OCI-LY1 (cell line): ENCODE measurements at regions not wholly inside any gene's neighbourhood (a gene's known extent, or its start where the extent isn't known, plus 50 kb on each side); places are given as distances from the start of the nearest gene placed in this dataset.

ENCODE experiments used
- H2AFZ ChIP-seq: fragments of 200-600 bp; sonication (generic), shearing (Covaris generic); 2 replicates; pipeline ENCODE4 v1.6.0; 2014; ENCODE audit warnings: antibody characterized with exemption, mild to moderate bottlenecking, low read length
- H3F3A ChIP-seq: fragments of 200-600 bp; sonication (generic), shearing (Covaris generic); 2 replicates; pipeline ENCODE4 v1.6.0; 2014; ENCODE audit warnings: mild to moderate bottlenecking, antibody characterized with exemption, low read length, moderate library complexity; ENCODE audit not compliant: insufficient read depth
- H3K27ac ChIP-seq: fragments of 200-600 bp; sonication (generic); 2 replicates; pipeline ENCODE4 v1.5.1; 2014; ENCODE audit warnings: low read length, mixed run types, mild to moderate bottlenecking, low read depth; ENCODE audit not compliant: poor library complexity, severe bottlenecking
- H3K27me3 ChIP-seq: fragments of 200-600 bp; sonication (generic); 2 replicates; pipeline ENCODE4 v1.6.0; 2014; ENCODE audit warnings: antibody characterized with exemption, mild to moderate bottlenecking, low read length, moderate library complexity; ENCODE audit not compliant: insufficient read depth
- H3K36me3 ChIP-seq: fragments of 200-600 bp; sonication (generic); 2 replicates; pipeline ENCODE4 v1.6.1; 2014; ENCODE audit warnings: mild to moderate bottlenecking, antibody characterized with exemption, low read length, moderate library complexity, mixed read lengths; ENCODE audit not compliant: insufficient read depth
- H3K4me1 ChIP-seq: fragments of 200-600 bp; sonication (generic); 2 replicates; pipeline ENCODE4 v1.5.1; 2014; ENCODE audit warnings: mild to moderate bottlenecking, low read length, moderate library complexity; ENCODE audit not compliant: insufficient read depth, severe bottlenecking
- H3K4me2 ChIP-seq: fragments of 200-600 bp; sonication (generic), shearing (Covaris generic); 2 replicates; pipeline ENCODE4 v1.6.1; 2014; ENCODE audit warnings: low read length
- H3K4me3 ChIP-seq: fragments of 200-600 bp; sonication (generic); 2 replicates; pipeline ENCODE4 v1.5.1; 2014; ENCODE audit warnings: low read length, low read depth, mild to moderate bottlenecking, mixed read lengths; ENCODE audit not compliant: poor library complexity, severe bottlenecking
- H3K79me2 ChIP-seq: fragments of 200-600 bp; shearing (Covaris generic); 2 replicates; pipeline ENCODE4 v1.6.1; 2016; ENCODE audit warnings: mixed run types, low read length, mixed read lengths; ENCODE audit not compliant: insufficient read depth
- H3K9ac ChIP-seq: fragments of 200-600 bp; sonication (generic), shearing (Covaris generic); 2 replicates; pipeline ENCODE4 v1.6.1; 2014; ENCODE audit warnings: mild to moderate bottlenecking, low read length, mixed read lengths
- H3K9me2 ChIP-seq: fragments of 200-600 bp; sonication (generic), shearing (Covaris generic); 2 replicates; pipeline ENCODE4 v1.6.1; 2014; ENCODE audit warnings: low read depth, mild to moderate bottlenecking, low read length, mixed read lengths
- H3K9me3 ChIP-seq: fragments of 200-600 bp; shearing (Covaris generic); 2 replicates; pipeline ENCODE4 v1.6.1; 2014; ENCODE audit warnings: low read length, mixed read lengths
- H4K20me1 ChIP-seq: fragments of 200-600 bp; sonication (generic), shearing (Covaris generic); 2 replicates; pipeline ENCODE4 v1.6.0; 2016; ENCODE audit warnings: mild to moderate bottlenecking, low read length; ENCODE audit not compliant: insufficient read depth
- CTCF ChIP-seq: fragments of 200-600 bp; sonication (generic), shearing (Covaris generic); IDR thresholded peaks from 2 replicates; pipeline ENCODE4 v1.5.1; 2017; ENCODE audit warnings: mild to moderate bottlenecking, antibody characterized with exemption, low read length, moderate library complexity, mixed read lengths
- EZH2 ChIP-seq: fragments of 200-600 bp; sonication (generic), shearing (Covaris generic); IDR thresholded peaks from 2 replicates; pipeline ENCODE4 v1.8.0; 2017; ENCODE audit warnings: borderline replicate concordance, mixed run types, mild to moderate bottlenecking, antibody characterized with exemption, low read length, moderate library complexity, mixed read lengths

- H3K27ac ChIP-seq = no peak overlapping the region
- no peaks in the 10 kb centered on the region for H4K20me1 ChIP-seq
- H3K4me1 ChIP-seq = peaks cover 23% of the 10 kb centered on the region
- peaks cover 3% of the 10 kb centered on the region; the same call in 1 of the 2 replicates for H3K9me3 ChIP-seq
- H3K4me2 ChIP-seq = no peak overlapping the region
- H3F3A ChIP-seq = no peaks in the 10 kb centered on the region
- H3K9ac ChIP-seq = no peak overlapping the region
- TF ChIP-seq CTCF (no peak), EZH2 (no peak)
- H3K4me3 ChIP-seq = no peak overlapping the region
- H3K9me2 ChIP-seq = no peaks in the 10 kb centered on the region
- no peaks in the 10 kb centered on the region for H3K27me3 ChIP-seq
- H3K36me3 ChIP-seq = no peaks in the 10 kb centered on the region; the same call in 1 of the 2 replicates
- H3K79me2 ChIP-seq = no peaks in the 10 kb centered on the region
- peak overlapping the region; percentile 22; the same call in 1 of the 2 replicates for H2AFZ ChIP-seq
Measured at GRCh38 chr15:56837273-56837672, 81.2 kb upstream of the TCF12 start.

GRCh38 chr15:56835718-56836171, 82.7 kb upstream of the TCF12 start:
- Histone ChIP-seq H3K4me1 (peaks cover 23% of the 10 kb centered on the region), H3K79me2 (no peaks in the 10 kb centered on the region), H4K20me1 (no peaks in the 10 kb centered on the region), H3K9me2 (no peaks in the 10 kb centered on the region), H3K9me3 (peaks cover 3% of the 10 kb centered on the region; the same call in 1 of the 2 replicates), H3F3A (no peaks in the 10 kb centered on the region), H3K4me2 (no peak overlapping the region), H3K27me3 (no peaks in the 10 kb centered on the region), H3K9ac (no peak overlapping the region), H3K27ac (no peak overlapping the region), H2AFZ (no peak overlapping the region), H3K36me3 (no peaks in the 10 kb centered on the region; the same call in 1 of the 2 replicates), H3K4me3 (no peak overlapping the region)
- TF ChIP-seq EZH2 (no peak), CTCF (no peak)

GRCh38 chr15:56832125-56832524, 86.3 kb upstream of the TCF12 start:
- TF ChIP-seq CTCF = no peak
- H2AFZ ChIP-seq = peak overlapping the region; percentile 52; the same call in 1 of the 2 replicates
- no peaks in the 10 kb centered on the region for H3K9me3 ChIP-seq
- peaks cover 6% of the 10 kb centered on the region for H3K4me1 ChIP-seq
- no peak overlapping the region for H3K27ac ChIP-seq
- no peaks in the 10 kb centered on the region for H3K27me3 ChIP-seq
- H3K36me3 ChIP-seq = no peaks in the 10 kb centered on the region
- H4K20me1 ChIP-seq = no peaks in the 10 kb centered on the region
- no peak overlapping the region for H3K4me3 ChIP-seq
- no peaks in the 10 kb centered on the region for H3K9me2 ChIP-seq
- no peak overlapping the region for H3K9ac ChIP-seq
- H3K4me2 ChIP-seq = no peak overlapping the region
- H3K79me2 ChIP-seq = no peaks in the 10 kb centered on the region
- no peaks in the 10 kb centered on the region for H3F3A ChIP-seq
